ENCODE measurements at regions not wholly inside any gene's neighbourhood (a gene's known extent, or its start where the extent isn't known, plus 50 kb on each side); places are given as distances from the start of the nearest gene placed in this dataset.

GRCh38 chr4:79466621-79467020 lies 58.6 kb upstream of the GK2 start:
- DNase-seq (ENCODE audit: low spot score) = no peak
